MV-4-11 (cell line): ENCODE measurements at regions not wholly inside any gene's neighbourhood (a gene's known extent, or its start where the extent isn't known, plus 50 kb on each side); places are given as distances from the start of the nearest gene placed in this dataset.

ENCODE experiments used
- DNase-seq: peaks from one replicate; lab custom pipeline; 2025; lab: John Stamatoyannopoulos, UW

- no peak for DNase-seq
Measured at GRCh38 chr12:34396006-34396860, 373.9 kb downstream of the ALG10 start.

GRCh38 chr12:34396861-34397590 is 374.7 kb downstream of the ALG10 start:
- no peak for DNase-seq

DNA sequence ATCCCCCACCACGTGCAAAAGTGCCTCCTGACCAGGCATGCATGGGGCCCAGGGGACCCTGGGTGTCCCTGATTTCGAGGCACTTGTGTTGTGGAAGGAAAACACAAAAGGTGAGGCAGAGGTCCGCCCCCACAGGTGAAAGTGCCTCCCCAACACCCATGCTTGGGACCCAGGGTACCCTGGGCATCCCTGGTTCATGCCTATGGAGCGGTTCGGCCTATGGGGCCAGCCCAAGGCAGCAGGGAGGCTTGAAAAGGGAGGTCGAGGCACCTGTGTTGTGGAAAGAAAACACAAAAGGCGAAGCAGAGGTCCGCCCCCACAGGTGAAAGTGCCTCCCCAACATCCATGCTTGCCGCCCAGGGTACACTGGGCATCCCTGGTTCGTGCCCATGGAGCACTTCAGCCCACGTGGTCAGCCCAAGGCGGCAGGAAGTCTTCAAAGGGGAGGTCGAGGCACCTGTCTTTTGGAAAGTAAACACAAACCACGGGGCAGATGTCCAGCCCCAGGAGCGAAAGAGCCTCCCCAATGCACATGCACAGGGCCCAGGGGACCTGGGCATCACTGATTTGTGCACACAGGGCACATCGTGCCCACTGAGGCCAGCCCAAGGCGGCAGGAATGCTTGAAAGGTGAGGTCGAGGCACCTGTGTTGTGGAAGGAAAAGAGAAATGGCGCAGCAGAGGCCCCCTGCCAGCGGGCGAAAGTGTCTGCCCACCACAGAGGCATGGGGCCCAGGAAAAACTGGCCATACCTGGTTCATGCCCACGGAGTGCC is 375.5 kb downstream of the ALG10 start:
- no peak for DNase-seq

DNA sequence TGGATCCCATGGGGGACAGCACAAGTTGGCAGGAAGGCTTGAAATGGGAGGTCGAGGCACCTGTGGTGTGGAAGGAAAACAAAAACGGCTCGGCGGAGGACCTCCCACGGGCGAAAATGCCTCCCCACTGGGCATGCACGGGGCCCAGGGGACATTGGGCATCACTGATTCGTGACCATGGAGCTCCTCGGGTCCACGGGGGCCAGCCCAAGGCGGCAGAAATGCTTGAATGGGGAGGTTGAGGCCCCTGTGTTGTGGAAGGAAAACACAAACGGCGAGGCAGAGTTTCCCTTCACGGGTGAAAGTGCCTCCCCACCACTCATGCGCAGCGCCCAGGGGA is 376.0 kb downstream of the ALG10 start:
- no peak for DNase-seq

DNA sequence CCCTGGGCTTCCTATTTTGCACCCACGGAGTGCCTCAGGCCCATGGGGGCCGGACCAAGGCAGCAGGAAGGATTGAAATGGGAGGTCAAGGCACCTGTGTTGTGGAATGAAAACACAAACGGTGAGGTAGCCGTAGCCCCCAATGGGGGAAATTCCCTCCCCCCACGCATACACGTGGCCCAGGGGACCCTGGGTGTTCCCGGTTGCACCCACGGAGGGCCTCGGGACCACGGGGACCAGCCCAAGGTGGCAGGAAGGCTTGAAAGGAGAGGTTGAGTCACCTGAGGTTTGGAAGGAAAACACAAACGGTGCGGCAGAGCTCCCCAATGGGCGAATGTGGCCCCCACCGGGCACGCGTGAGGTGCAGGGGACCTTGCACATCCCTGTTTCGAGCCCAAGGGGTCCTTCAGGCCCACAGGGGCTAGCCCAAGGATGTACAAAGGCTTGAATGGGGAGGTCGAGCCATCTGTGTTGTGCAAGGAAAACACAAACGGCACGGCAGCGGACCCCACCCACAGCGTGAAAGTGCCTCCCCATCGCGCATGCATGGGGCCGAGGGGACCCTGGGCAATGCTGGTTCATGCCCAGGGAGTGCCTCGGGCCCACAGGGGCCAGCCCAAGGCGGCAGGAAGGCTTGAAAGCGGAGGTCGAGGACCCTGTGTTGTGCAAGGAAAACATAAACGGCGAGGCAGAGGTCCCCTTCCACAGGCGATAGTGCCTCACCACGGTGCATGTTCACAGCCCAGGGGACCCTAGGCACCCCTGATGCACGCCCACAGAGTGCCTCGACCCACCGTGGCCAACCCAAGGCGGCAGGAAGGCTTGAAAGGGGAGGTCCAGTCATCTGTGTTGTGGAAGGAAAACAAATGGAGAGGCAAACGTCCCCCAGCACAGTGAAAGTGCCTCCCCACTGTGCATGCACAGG is 376.7 kb downstream of the ALG10 start:
- no peak for DNase-seq

DNA sequence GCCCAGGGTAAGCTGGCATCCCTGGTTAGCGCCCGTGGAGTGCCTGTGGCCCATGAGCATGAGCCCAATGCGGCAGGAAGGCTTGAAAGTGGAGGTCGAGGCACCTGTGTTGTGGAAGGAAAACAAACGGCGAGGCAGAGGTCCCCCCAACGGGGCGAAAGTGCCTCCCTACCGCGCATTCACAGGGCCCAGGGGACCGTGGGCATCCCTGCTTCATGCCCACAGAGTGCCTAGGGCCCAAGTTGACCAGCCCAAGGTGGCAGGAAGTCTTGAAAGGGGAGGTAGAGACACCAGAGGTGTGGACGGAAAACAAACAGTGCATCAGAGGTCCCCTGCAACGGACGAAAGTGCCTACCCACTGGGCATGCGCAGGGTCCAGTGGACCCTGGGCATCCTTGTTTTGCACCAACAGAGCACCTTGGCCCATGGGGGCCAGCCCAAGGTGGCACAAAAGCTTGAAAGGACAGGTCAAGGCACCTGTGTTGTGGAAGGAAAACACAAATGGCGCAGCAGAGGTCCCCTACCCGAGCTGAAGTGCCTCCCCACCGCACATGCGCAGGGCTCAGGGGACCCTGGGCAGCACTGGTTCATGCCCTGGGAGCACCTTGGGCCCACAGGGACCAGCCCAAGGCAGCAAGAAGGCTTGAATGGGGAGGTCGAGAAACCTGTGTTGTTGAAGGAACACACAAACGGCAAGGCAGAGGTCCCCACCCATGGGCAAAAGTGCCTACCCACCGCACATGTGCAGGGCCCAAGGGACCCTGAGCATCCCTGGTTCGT is 377.5 kb downstream of the ALG10 start:
- DNase-seq = no peak

DNA sequence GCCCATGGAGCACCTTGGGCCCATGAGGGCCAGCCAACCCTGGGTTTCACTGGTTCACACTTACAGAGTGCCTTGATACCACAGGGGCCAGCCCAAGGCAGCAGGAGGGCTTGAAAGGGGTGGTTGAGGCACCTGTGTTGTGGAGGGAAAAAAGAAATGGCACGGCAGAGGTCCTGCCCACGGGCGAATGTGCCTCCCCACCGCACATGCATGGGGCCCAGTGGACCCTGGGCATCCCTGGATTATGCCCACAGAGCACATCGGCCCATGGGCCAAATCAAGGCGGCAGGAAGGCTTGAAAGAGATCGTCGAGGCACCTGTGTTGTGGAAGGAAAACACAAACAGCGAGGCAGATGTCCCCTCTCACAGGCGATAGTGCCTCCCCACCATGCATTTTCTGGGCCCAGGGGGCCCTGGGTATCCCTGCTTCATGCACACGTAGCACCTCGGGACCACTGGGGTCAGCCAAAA is 378.1 kb downstream of the ALG10 start:
- no peak for DNase-seq

GRCh38 chr12:34400986-34401658 is 378.8 kb downstream of the ALG10 start:
- no peak for DNase-seq

DNA sequence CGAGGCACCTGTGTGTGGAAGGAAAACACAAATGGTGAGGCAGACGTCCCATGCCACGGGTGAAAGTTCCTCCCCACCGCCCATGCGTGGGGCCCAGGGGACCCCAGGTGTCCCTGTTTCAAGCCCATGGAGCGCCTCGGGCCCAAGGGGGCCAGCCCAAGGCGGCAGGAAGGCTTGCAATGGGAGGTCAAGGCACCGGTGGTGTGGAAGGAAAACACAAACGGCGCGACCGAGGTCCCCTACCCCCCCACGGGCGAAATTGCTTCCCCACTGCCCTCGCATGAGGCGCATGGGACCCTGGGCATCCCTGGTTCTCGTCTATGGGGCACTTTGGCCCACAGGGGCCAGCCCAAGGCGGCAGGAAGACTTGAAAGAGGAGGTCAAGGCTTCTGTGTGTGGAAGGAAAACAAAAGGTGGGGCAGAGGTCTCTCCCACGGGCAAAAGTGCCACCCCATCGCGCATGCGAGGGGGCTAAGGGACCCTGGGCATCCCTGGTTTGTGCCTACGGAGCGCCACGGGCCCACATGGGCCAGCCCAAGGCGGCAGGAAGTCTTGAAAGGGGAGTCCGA is 379.4 kb downstream of the ALG10 start:
- no peak for DNase-seq

- DNase-seq = no peak
Measured at GRCh38 chr12:34402228-34402898, 380.1 kb downstream of the ALG10 start.

DNA sequence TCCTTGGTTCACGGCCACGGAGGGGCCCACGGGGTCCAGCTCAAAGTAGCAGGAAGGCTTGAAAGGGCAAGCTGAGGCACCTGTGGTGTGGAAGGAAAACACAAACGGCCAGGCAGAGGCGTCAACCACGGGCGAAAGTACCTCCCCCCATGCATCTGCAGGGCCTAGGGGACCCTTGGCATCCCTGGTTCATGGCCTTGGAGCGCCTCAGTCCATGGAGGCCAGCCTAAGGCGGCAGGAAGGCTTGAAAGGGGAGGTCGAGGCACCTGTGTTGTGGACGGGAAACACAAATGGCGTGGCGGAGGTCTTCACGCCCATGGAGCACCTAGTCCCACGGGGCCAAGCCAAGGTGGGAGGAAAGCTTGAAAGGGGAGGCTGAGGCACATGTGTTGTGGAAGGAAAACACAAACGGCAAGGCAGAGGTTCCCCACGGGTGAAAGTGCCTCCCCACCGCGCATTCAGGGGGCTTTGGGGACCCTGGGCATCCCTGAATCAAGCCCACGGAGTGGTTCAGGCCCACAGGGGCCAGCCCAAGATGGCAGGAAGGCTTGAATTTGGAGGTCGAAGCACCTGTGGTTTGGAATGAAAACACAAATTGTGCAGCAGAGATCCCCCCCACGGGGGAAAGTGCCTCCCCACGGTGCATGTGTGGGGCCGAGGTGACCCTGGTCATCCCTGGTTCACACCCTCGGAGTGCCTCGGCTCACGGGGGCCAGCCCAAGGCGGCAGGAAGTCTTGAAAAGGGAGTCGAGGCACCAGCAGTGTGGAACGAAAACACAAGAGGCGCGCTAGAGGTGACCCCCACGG is 380.8 kb downstream of the ALG10 start:
- DNase-seq = no peak

GRCh38 chr12:34403706-34404376 is 381.5 kb downstream of the ALG10 start:
- DNase-seq = no peak

DNA sequence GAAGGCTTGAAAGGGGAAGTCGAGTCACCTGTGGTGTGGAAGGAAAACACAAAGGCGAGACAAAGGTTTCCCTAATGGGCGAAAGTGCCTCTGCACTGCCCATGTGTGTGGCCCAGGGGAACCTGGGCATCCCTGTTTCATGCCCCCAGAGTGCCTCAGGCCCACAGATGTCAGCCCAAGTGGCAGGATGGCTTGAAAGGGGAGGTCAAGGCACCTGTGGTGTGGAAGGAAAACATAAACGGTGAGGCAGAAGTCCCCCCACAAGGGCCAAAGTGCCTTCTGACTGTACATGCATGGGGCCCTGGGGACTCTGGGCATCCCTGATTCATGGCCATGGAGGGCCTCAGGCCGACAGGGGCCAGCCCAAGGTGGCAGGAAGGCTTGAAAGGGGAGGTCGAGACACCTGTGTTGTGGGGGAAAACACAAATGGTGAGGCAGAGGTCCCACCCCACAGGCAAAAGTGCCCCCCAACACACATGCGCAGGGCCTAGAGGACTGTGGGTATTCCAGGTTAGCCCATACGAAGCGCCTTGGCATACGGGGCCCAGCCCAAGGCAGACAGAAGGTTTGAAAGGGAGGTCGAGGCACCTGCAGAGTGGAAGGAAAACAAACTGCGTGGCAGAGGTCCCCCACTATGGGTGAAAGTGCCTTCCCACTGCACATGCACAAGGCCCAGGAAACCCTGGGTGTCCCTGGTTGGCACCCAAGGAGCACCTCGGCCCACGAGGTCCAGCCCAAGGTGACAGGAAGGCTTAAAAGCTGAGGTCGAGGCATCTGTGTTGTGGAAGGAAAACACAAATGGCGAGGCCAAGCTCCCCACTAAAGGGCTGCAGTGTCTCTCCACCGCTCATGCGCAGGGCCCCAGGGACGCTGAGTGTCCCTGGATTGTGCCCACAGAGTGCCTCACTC is 382.3 kb downstream of the ALG10 start:
- no peak for DNase-seq

- no peak for DNase-seq
Measured at GRCh38 chr12:34405286-34406227, 383.3 kb downstream of the ALG10 start.

DNA sequence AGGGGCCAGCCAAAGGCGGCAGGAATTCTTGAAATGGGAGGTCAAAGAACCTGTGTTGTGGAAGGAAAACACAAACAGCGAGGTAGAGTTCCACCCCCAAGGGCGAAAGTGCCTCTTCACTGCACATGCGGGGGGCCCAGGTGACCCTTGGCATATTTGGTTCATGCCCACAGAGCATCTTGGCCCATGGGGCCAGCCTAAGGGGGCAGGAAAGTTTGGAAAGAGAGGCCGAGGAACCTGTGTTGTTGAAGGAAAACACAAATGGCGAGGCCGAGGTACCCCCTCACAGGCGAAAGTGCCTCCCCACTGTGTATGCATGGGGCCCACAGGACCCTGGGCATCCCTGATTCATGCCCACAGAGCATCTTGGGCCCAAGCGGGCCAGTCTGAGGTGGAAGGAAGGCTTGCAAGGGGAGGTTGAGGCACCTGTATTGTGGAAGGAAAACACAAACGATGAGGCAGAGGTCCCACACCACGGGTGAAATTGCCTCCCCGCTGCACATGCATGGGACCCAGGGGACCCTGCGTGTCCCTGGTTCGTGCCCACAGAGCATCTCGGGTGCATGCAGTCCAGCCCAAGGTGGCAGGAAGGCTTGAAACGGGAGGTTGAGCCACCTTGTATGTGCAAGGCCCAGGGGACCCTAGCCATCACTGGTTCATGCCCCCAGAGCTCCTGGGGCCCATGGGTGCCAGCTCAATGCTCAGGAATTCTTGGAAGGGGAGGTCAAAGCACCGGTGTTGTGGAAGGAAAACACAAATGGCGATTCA is 384.1 kb downstream of the ALG10 start:
- DNase-seq = no peak
